GM10266 (cell line): ENCODE measurements at regions not wholly inside any gene's neighbourhood (a gene's known extent, or its start where the extent isn't known, plus 50 kb on each side); places are given as distances from the start of the nearest gene placed in this dataset.

ENCODE experiments used
- DNase-seq: peaks from one replicate; pipeline ENCODE4 v3.0.0; 2012; ENCODE audit errors: extremely low spot score
- TF ChIP-seq, protein P1 (sequence below): IDR thresholded peaks from 2 replicates; pipeline ENCODE4 v1.5.1; 2012; ENCODE audit warnings: mild to moderate bottlenecking, low read depth; ENCODE audit not compliant: control insufficient read depth, insufficient read depth; ENCODE audit errors: missing control alignments

DNA sequence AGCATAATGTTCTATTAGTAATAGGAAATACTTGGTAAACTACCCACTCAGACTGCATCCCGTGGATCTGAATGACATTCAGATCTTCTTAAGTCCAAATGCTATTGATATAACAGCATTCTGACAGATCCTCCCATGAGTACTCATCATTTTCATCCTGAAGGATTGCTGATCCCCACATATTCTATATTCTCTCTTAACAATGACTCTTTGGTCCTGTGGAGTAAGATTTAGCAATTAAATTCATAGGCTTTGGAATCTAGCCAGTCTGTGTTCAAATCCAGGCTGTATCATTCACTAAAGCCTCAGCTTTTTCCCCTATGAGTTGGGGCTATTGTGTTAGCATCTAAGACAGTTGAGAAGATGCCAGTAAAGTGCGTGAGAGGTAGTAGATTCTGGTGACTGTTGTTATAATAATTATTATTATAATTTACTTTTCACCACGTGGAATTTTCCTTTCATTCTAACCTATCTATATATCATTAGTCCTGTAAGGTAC lies 591.3 kb upstream of the SYT4 start:
- DNase-seq, result no peak
- TF ChIP-seq, protein P1, sequence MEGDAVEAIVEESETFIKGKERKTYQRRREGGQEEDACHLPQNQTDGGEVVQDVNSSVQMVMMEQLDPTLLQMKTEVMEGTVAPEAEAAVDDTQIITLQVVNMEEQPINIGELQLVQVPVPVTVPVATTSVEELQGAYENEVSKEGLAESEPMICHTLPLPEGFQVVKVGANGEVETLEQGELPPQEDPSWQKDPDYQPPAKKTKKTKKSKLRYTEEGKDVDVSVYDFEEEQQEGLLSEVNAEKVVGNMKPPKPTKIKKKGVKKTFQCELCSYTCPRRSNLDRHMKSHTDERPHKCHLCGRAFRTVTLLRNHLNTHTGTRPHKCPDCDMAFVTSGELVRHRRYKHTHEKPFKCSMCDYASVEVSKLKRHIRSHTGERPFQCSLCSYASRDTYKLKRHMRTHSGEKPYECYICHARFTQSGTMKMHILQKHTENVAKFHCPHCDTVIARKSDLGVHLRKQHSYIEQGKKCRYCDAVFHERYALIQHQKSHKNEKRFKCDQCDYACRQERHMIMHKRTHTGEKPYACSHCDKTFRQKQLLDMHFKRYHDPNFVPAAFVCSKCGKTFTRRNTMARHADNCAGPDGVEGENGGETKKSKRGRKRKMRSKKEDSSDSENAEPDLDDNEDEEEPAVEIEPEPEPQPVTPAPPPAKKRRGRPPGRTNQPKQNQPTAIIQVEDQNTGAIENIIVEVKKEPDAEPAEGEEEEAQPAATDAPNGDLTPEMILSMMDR, result no peak

DNA sequence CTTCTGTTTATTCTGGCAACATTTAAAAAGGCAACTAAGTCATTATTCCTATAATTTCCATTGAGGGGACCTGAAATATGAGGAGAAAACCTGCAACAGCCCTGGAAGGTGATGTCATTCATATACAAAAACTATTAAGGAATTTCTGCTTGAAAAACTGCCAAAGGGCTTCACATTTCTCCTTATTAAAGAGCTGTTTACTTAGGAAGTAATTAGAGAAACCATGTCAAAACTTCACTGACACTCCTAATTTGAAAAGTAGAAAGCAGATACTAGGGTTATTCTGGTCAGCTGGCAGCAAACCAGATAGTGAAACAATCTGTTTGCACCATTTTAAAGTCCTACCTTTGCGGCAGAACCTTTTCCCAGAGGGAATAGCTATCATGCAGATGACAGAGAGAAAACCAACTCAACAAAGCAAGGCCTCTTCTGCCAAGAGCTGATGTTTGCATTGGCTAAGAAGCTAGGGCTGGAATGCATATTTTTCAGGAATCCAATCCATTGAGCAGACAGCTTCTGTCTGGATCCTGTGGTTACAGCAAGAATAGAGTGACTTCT lies 592.2 kb upstream of the SYT4 start:
- TF ChIP-seq, protein P1, result no peak
- no peak for DNase-seq

DNA sequence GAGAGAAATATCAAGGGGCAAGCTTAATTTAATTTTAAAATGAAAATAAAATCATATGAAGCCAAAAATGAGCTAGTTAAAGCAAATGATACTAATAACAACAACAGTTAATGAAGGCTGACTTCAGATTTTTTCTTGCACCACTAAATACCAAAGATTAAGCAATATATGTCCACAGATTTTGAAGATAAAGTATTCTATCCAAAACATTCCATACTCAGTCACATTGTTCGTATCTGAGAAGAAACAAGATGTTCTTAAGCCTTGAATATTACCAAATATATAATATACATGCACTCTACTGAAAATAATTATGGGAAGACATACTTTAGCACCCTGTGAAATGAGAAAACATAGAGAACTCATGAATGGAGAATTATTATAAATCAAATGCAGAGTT lies 593.3 kb upstream of the SYT4 start:
- TF ChIP-seq, protein P1, result no peak

DNA sequence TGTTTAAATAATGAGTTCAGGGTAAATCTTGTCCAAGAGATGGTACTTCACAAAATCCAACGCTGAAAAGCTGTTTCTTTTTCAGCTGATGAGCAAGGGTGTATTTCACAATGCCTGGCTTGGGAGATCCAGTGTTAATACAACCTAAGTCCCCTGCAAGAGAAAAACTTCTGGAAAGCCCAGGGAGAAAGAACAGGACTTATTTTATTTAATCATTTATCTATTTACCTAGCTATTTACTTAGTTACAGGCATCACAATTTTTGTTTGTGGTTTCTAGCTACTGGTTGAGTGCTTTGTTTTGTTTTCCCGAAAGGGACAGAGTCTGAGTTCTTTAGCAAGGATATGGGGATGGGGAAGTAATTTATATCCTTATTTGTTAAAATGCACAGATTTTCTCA lies 598.2 kb upstream of the SYT4 start:
- TF ChIP-seq, protein P1, result no peak
- DNase-seq, result no peak

More for the DNA sequence above, 593.3 kb upstream of the SYT4 start:
- no peak for DNase-seq

DNA sequence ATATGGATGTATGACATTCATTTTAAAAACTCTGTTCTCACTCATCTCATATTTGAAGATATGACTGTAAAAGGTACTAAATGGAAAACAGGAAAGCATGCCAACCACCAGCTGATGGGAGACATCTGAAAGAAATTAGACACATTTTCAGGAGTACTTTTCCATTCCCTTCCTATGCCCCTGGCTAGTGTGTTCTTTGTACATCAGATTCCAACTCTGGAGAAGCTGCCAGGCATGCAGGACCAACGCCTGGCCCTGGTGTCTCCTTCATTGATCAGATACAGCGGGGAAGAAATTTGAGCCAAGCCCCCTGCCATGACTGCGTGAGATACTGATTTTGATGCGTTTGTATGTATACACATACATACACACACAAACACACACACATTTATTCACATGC lies 599.0 kb upstream of the SYT4 start:
- no peak for DNase-seq

DNA sequence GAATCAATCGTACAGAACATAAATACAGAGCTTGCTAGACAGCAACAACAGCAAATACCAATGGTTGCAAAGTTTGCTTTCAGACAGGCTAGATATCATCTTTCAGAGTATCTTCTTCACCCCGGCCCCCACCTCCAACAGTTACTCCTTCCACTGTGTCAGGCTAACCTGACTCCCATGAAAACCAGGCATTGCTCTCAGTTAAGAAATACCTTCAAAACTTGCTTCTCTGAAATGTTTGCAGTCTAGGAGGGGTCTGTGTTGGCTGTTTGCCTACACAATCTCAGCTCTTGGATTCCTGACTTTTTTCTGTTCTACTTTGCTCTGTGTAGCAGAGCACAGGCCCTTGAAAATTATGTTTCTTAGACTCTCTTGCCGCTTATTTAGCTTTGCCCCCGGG lies 599.5 kb upstream of the SYT4 start:
- no peak for DNase-seq
- TF ChIP-seq, protein P1, result no peak

More for the DNA sequence above, 599.0 kb upstream of the SYT4 start:
- TF ChIP-seq, protein P1, result no peak

DNA sequence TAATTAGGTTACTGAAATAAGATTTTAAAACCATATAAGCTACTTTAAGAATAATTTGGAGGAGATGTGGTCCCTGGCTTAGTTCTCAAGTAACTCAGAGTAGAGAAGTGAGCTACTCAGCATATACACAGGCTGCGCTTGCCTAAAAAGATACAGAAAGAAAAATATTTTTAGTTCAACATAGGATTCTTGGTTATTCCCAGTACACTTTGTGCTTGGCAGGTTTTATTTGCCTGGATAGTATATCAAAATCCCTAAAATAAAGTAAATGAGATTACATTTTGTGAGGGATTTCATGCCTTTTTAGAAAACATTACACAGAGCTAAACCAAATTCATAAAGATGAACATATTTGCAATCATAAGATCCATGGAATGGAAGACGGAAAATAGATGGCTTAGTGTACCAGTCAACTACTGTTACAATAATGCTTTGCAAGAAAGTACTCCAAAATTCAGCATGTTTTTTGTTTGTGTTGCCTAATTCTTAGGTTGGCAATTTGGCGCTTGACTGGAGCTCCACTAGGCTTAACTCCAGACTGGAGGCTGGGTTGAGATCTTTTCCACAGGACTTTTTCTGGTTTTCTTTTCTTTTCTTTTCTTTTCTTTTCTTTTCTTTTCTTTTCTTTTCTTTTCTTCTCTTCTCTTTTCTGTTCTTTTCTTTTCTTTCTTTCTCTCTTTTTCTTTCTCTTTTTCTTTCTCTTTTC lies 600.5 kb upstream of the SYT4 start:
- DNase-seq, result no peak
- TF ChIP-seq, protein P1, result no peak
